ENCODE measurements at regions not wholly inside any gene's neighbourhood (a gene's known extent, or its start where the extent isn't known, plus 50 kb on each side); places are given as distances from the start of the nearest gene placed in this dataset.

- H3K79me2 ChIP-seq (ENCODE audit: low read length) = no peaks in the 10 kb centered on the region
- no peaks in the 10 kb centered on the region for H3K9me3 ChIP-seq (ENCODE audit: low read length)
- no peaks in the 10 kb centered on the region for H4K20me1 ChIP-seq (ENCODE audit: low read length)
- POLR2A ChIA-PET (ENCODE audit: unreplicated experiment) = no interaction called here
- TF ChIP-seq EZH2phosphoT487 (IDR thresholded peaks at IDR 0.05; ENCODE audit: borderline replicate concordance, low read length) = no peak
- TF ChIP-seq EZH2 (IDR thresholded peaks at IDR 0.05; ENCODE audit: low read length, unreplicated experiment) = no peak
- TF ChIP-seq CTCF (conservative IDR thresholded peaks at IDR 0.05; ENCODE audit: low read depth, low read length) = no peak
- CTCF ChIA-PET = no interaction called here
- intact Hi-C loops (cut with micrococcal nuclease) = no loop called here
- no peaks in the 10 kb centered on the region for H3K36me3 ChIP-seq (ENCODE audit: low read depth, low read length)
- DNase-seq = no peak
- H3K4me2 ChIP-seq (ENCODE audit: low read length) = no peak overlapping the region
- no peak overlapping the region for H3K4me3 ChIP-seq (ENCODE audit: low read length)
- no TSS peak for BruUV-seq (replicated peaks)
- H2AFZ ChIP-seq (ENCODE audit: low read length) = no peak overlapping the region
- no peaks in the 10 kb centered on the region for H3F3A ChIP-seq (ENCODE audit: low read length, unreplicated experiment)
- H3K9me2 ChIP-seq (replicated peaks; ENCODE audit: low read length) = no peaks in the 10 kb centered on the region
- H3K27ac ChIP-seq (ENCODE audit: low read length) = no peak overlapping the region
- no peak overlapping the region for H3K9ac ChIP-seq (ENCODE audit: low read length)
- no peak for ATAC-seq
- no peaks in the 10 kb centered on the region for H3K27me3 ChIP-seq (ENCODE audit: low read length)
- peaks cover 24% of the 10 kb centered on the region for H3K4me1 ChIP-seq (ENCODE audit: insufficient read depth, low read length)
These were observed 315.8 kb downstream of the CASP12 start for GRCh38 chr11:104582431-104582830.

DNA sequence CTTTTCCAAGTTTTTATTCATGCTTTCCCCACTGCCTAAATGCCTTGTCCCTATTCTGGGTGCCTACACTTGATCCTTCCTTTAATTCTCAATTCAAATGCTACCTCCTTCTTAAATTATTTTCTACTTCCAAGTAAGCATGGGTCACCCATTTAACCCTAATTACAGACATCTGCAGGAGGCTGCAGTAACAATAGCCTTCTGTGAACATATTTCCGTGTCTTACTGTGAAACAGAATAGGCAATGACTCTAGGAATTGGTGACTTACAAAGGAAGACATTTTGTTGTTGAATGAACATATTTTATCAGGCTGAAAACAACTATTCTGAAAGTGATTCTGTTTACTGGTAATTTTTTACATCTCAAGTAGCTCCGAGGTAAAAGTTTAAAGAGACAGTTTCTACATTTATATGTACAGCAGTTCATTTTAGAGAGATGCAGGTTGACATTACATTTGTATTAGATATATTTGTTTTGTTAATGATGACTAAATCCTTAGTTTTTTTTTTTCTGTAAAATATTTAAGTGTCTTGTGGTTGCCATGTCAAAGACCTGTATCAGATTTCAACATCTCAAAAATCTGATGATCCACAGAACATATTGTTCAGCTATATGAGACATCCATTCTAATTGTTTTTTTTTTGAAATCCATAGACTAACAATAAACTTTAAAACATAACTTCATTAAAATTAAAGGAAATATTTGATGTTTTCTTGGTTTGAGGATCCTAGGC lies 316.8 kb downstream of the CASP12 start:
- H3K4me3 ChIP-seq (ENCODE audit: low read length) = peak overlapping the region; percentile 41
- no TSS peak for BruUV-seq (replicated peaks)
- POLR2A ChIA-PET (ENCODE audit: unreplicated experiment) = interaction anchor here (0.7 kb wide), 1 partner anchor 11 kb away, joined by 3 read pairs; no protein-coding TSS in a partner anchor
- H3K9ac ChIP-seq (ENCODE audit: low read length) = no peak overlapping the region
- H3K79me2 ChIP-seq (ENCODE audit: low read length) = no peaks in the 10 kb centered on the region
- H3F3A ChIP-seq (ENCODE audit: low read length, unreplicated experiment) = no peaks in the 10 kb centered on the region
- peak overlapping the region; percentile 46; the same call in 1 of the 2 replicates for H2AFZ ChIP-seq (ENCODE audit: low read length)
- TF ChIP-seq EZH2 (IDR thresholded peaks at IDR 0.05; ENCODE audit: low read length, unreplicated experiment) = no peak
- no peak for TF ChIP-seq CTCF (conservative IDR thresholded peaks at IDR 0.05; ENCODE audit: low read depth, low read length)
- TF ChIP-seq EZH2phosphoT487 (IDR thresholded peaks at IDR 0.05; ENCODE audit: borderline replicate concordance, low read length) = no peak
- peaks cover 24% of the 10 kb centered on the region for H3K4me1 ChIP-seq (ENCODE audit: insufficient read depth, low read length)
- ATAC-seq (peak; percentile 86), DNase-seq (peak; percentile 79)
- H4K20me1 ChIP-seq (ENCODE audit: low read length) = no peaks in the 10 kb centered on the region
- H3K27me3 ChIP-seq (ENCODE audit: low read length) = no peaks in the 10 kb centered on the region
- intact Hi-C loops (cut with micrococcal nuclease) = loop anchor here (1.0 kb wide), 1 partner anchor 229 kb away; no protein-coding TSS in a partner anchor
- peak overlapping the region; percentile 33 for H3K27ac ChIP-seq (ENCODE audit: low read length)
- CTCF ChIA-PET = interaction anchor here (0.7 kb wide), 1 partner anchor 325 kb away, joined by 5 read pairs; no protein-coding TSS in a partner anchor
- H3K9me3 ChIP-seq (ENCODE audit: low read length) = no peaks in the 10 kb centered on the region
- peak overlapping the region; percentile 75 for H3K4me2 ChIP-seq (ENCODE audit: low read length)
- no peaks in the 10 kb centered on the region for H3K9me2 ChIP-seq (replicated peaks; ENCODE audit: low read length)
- no peaks in the 10 kb centered on the region for H3K36me3 ChIP-seq (ENCODE audit: low read depth, low read length)

DNA sequence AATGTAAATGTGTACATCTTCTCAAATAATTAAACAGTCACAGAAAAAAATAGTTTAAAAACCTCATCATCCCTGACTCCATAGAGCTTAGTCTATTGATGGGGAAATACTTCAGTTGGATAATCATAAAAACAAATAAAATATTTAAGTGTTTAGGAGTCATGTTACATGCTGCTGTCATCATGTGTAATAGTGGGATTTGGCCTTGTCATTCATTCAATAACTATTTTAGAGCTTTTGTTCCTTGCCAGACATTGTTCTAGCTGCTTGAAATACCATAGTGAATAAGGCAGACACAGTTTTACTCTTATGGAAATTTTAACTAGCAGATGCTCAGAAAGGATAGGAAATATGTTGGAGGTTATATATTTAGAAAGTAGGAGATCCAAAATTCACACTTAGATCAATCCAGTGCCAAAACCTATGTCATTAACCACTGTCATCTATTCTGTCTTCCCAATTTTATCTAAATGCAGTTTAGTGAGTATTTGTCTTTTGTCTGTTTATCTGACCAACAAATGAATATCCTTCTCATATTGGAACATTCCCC lies 324.7 kb downstream of the CASP12 start:
- H3K4me1 ChIP-seq (ENCODE audit: insufficient read depth, low read length) = peaks cover 42% of the 10 kb centered on the region
- TF ChIP-seq CTCF (conservative IDR thresholded peaks at IDR 0.05; ENCODE audit: low read depth, low read length) (no peak), EZH2phosphoT487 (IDR thresholded peaks at IDR 0.05; ENCODE audit: borderline replicate concordance, low read length) (no peak), EZH2 (IDR thresholded peaks at IDR 0.05; ENCODE audit: low read length, unreplicated experiment) (no peak)
- peak; percentile 91 for ATAC-seq

More for the DNA sequence above, 324.7 kb downstream of the CASP12 start:
- peaks cover 4% of the 10 kb centered on the region for H3F3A ChIP-seq (ENCODE audit: low read length, unreplicated experiment)
- no peak overlapping the region for H2AFZ ChIP-seq (ENCODE audit: low read length)
- H3K27me3 ChIP-seq (ENCODE audit: low read length) = no peaks in the 10 kb centered on the region
- H3K9me2 ChIP-seq (replicated peaks; ENCODE audit: low read length) = no peaks in the 10 kb centered on the region
- H3K9ac ChIP-seq (ENCODE audit: low read length) = no peak overlapping the region; the same call in 1 of the 2 replicates
- H3K4me3 ChIP-seq (ENCODE audit: low read length) = no peak overlapping the region
- no peaks in the 10 kb centered on the region for H3K9me3 ChIP-seq (ENCODE audit: low read length)
- H3K27ac ChIP-seq (ENCODE audit: low read length) = peak overlapping the region; percentile 80
- CTCF ChIA-PET = no interaction called here
- H3K79me2 ChIP-seq (ENCODE audit: low read length) = no peaks in the 10 kb centered on the region
- H4K20me1 ChIP-seq (ENCODE audit: low read length) = no peaks in the 10 kb centered on the region
- BruUV-seq (replicated peaks) = no TSS peak
- intact Hi-C loops (cut with micrococcal nuclease) = no loop called here
- POLR2A ChIA-PET (ENCODE audit: unreplicated experiment) = interaction anchor here (0.6 to 0.7 kb wide), 2 partner anchors 452 to 575 kb away, joined by 3 read pairs; no protein-coding TSS in a partner anchor
- DNase-seq = peak; percentile 93
- H3K4me2 ChIP-seq (ENCODE audit: low read length) = peak overlapping the region; percentile 28
- H3K36me3 ChIP-seq (ENCODE audit: low read depth, low read length) = no peaks in the 10 kb centered on the region

All from PC-3 (cell line).